Stimulated activated naive CD8-positive, alpha-beta T cell treated with anti-CD3 and anti-CD28 coated beads, Interleukin-15, Interleukin-2, amounts not matched to agents 100 ng/mL and 50 ng/mL, for 24 hours (primary cell): ENCODE measurements at regions not wholly inside any gene's neighbourhood (a gene's known extent, or its start where the extent isn't known, plus 50 kb on each side); places are given as distances from the start of the nearest gene placed in this dataset.

Experiments used
- H3K27ac Mint-ChIP-seq: one replicate; pipeline ENCODE4 v1.8.0; 2021; ENCODE audit warnings: mild to moderate bottlenecking, mixed read lengths
- H3K27me3 Mint-ChIP-seq: one replicate; pipeline ENCODE4 v1.8.0; 2021; ENCODE audit warnings: mixed read lengths
- H3K36me3 Mint-ChIP-seq: one replicate; pipeline ENCODE4 v1.8.0; 2021; ENCODE audit warnings: low read depth, mixed read lengths
- H3K4me1 Mint-ChIP-seq: one replicate; pipeline ENCODE4 v1.8.0; 2021; ENCODE audit warnings: low read depth, mixed read lengths
- H3K4me3 Mint-ChIP-seq: one replicate; pipeline ENCODE4 v1.8.0; 2021; ENCODE audit warnings: mild to moderate bottlenecking, mixed read lengths
- H3K9me3 Mint-ChIP-seq: one replicate; pipeline ENCODE4 v1.8.0; 2021; ENCODE audit warnings: mixed read lengths

DNA sequence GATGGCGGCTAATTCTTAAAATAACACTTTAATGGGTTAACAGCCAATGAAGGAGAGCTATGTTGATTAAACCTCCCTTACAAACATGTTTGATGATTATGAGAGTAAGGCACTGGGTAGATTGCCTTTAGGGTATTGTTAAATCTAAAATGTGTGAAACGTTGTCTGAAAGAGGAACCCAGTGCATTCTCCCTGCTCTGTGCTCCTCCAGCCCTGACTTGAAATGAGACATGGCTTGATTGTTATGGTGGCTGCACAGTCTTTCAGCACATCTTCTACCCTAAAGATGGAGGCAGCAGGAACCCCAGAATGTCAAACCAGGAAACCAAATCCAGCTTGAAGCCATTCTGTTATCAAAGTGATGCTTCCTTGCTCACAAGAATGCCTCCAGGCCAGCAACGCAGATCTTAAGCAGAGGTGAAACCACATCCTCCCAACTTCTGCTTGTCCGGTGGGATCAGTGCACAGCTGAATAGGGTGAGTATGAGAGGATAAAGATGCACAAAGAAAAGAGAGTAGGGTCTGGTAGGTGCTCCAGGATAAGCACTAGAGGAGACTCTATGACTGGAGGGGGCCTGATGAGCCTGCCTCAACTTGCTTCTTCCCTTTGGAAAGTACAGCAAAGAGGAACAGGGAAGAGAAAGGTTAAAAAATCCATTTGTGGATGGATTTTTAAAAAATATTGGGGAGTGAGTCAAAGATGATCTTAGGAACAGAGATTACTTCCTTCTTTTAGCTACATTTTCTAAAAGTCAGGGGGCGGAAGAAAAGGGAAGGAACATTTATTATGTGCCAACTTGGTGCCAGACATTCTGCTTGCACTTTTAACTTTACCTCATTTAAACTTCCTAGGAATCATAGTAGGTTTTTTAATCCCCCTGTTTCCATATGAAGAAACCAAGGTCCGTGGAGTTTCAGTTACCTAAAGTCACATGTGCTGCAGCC lies 523.0 kb downstream of the TXNL1 start:
- Mint-ChIP-seq H3K4me1 (peaks cover 30% of the 10 kb centered on the region), H3K27me3 (peaks cover 3% of the 10 kb centered on the region), H3K9me3 (no peaks in the 10 kb centered on the region), H3K4me3 (no peak overlapping the region), H3K36me3 (no peaks in the 10 kb centered on the region), H3K27ac (no peak overlapping the region)

DNA sequence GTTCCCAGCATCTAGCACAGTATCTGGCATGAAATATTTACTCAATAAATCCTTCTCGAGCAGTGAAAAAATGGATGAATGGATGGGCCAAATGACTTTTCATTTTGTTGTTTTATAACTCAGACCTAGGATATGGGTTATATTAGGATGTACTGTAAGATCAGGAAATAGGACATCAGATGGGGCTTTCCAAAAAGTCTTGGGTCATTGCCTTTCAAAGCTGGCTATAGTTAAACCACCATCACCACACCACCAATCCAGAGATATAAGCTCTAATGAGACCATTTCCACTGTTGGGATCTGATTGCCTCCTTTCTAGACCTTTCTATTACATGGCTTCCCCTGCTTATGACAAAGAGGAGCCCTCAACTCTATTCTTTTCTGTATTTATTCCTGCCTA lies 525.0 kb upstream of the TCF4 start:
- Mint-ChIP-seq H3K9me3 (no peaks in the 10 kb centered on the region), H3K27ac (peak overlapping the region; percentile 55), H3K27me3 (peaks cover 3% of the 10 kb centered on the region), H3K36me3 (no peaks in the 10 kb centered on the region), H3K4me3 (no peak overlapping the region), H3K4me1 (peaks cover 30% of the 10 kb centered on the region)

DNA sequence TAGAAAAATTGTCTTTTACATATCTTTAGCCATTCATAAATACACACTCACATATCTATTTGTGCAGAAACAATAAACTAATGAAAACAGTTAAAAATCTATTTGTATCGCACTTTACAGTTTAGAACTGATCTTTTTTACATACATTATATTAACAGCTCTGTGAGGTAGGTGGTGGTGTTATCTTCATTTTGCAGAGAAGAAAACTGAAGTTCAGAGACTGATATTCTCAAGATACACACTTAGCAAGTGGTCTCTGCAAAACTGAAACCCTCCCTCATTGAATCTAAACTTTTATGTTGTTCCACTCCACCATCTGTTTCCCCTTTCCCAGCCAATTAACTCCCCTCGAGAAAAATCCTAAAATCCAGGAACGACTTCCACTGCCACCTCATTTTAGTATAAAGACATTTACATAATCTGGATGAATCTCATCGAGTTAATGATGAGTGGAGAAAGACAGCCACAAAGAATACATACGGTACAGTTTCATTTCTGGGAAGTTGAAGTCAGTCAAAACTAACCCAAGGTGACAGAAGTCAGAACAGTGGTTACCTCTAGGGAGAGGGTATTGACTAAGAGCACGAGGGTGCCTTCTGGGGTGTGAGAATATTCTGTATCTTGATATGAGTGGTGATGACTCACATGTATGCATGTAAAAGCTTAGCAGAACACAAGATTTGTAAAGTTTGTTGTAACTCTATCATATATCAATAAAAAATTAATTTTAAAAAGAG lies 524.2 kb upstream of the TCF4 start:
- Mint-ChIP-seq H3K4me3 (peak overlapping the region; percentile 32), H3K4me1 (peaks cover 30% of the 10 kb centered on the region), H3K9me3 (no peaks in the 10 kb centered on the region), H3K27ac (peak overlapping the region; percentile 73), H3K27me3 (peaks cover 3% of the 10 kb centered on the region), H3K36me3 (no peaks in the 10 kb centered on the region)

DNA sequence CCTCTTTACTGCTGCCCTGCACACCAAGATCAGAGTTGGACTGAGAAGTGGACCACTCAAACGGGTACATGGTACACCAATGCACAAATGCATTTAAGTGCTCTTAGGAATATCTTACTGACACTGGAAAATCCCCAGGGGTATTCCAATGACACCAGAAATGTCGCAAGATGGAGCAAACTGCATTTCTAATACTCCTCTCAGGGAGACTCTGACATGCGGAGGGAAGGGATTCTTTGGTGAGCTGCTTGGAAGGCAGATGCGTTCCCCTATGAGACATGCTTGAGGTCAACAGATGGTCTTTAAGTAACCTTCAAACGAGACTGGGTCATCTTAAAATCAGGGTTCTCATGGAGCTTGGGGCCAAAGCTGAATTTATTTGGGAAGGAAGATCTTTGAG lies 521.8 kb upstream of the TCF4 start:
- Mint-ChIP-seq H3K4me1 (peaks cover 21% of the 10 kb centered on the region), H3K27ac (no peak overlapping the region), H3K27me3 (peaks cover 3% of the 10 kb centered on the region), H3K36me3 (no peaks in the 10 kb centered on the region), H3K4me3 (no peak overlapping the region), H3K9me3 (peaks cover 12% of the 10 kb centered on the region)

DNA sequence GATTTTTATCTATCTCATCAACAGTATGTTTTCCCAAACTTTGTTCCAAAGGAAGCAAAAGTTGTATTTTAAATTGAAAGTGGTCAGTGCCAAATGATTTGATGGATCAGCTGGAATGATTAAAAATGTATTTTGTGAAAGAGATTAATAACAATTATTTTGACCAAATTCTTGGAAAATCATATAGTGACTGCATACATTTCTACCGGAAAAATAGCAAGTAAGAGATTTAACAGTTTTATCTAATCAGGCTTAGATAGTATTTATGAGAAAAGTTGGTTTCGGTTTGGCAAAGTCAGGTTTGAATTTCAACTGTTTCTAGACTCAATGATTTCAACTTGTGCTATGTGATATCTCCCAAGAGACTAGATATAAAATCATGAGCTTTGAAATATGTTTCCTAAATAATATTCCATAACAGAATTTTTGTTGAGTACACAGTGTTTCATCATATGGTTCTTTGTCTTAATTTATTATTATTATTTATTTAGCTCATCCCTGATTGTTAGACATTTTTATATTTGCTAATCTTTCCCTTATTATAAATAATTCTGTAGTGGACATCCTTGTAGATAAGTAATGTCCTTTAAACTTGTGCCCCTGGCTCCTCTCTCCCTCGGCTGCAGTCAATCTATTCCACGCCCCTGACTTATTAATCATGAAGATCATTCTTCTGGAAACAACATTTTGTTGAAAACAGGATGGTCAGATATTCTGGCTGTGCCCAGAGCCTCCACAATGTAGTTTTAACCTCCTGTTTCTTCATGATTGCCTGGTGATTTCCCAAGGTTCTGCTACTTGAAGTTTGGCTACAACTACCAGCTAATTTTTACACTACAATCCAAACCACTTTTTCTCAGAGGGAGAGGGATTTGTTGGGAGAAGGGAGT lies 520.7 kb upstream of the TCF4 start:
- Mint-ChIP-seq H3K36me3 (no peaks in the 10 kb centered on the region), H3K9me3 (peaks cover 20% of the 10 kb centered on the region), H3K4me1 (peaks cover 14% of the 10 kb centered on the region), H3K4me3 (no peak overlapping the region), H3K27me3 (no peaks in the 10 kb centered on the region), H3K27ac (no peak overlapping the region)

DNA sequence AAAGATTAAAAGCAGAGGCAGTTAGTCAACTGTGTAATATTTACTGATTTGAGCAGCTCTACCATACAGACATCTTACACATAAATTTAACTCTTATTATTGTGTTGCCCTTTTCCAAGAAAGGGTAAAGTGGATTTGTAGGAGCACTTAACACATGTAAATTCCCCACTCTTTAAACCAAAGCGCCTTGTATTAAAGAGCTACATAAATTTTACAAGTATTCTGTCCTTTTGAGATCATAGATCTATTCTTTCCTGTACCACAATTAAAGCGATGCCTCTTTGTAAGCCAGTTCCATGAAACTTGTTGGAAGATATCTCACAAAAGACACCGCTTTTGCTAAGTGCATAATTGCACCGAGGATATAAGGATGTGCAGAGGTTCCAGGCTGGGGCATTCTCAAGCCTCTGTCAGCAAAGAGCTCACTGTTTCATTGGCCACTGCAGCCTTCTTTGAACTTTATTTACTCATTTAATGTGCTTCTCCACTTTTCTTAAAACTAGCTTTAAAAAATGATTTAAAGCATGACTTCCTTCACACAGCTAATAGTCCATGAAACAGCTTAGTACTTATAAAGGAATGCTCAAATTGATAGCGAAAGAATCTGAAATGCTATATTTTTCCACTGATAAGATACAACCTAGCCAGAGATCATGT lies 520.0 kb upstream of the TCF4 start:
- Mint-ChIP-seq H3K4me1 (peaks cover 10% of the 10 kb centered on the region), H3K9me3 (peaks cover 27% of the 10 kb centered on the region), H3K36me3 (no peaks in the 10 kb centered on the region), H3K27ac (no peak overlapping the region), H3K4me3 (no peak overlapping the region), H3K27me3 (no peaks in the 10 kb centered on the region)

DNA sequence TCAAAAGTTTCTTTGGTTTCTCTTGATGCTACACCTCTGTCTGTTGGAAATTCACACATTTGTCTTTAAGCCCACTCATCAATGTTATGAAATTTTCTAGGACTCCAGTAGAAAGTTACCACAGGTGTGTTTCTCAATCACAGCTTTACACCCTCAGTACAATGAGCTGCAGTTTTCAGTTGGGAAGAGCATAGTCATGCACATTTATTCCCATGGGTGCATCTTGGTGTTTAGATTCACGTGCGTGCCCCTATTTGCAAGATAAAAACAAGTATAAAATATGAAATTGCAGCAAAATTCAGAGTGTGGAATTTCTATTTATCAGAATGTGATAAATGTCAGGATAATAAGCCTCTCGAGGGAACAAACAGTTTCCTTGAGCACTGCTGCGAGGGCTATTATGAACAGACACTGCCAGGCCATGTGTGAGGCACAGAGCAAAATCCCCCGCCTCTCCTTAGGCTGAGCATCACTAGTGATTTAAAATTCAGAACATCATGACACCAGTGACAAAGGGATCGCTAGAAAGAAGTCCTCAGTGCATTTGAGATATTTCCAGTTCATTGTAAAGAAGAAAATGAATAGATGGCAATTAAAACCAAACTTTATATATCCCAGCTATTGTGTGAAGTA lies 512.2 kb upstream of the TCF4 start:
- Mint-ChIP-seq H3K27me3 (no peaks in the 10 kb centered on the region), H3K27ac (no peak overlapping the region), H3K4me1 (no peaks in the 10 kb centered on the region), H3K9me3 (peaks cover 20% of the 10 kb centered on the region), H3K36me3 (no peaks in the 10 kb centered on the region), H3K4me3 (no peak overlapping the region)

DNA sequence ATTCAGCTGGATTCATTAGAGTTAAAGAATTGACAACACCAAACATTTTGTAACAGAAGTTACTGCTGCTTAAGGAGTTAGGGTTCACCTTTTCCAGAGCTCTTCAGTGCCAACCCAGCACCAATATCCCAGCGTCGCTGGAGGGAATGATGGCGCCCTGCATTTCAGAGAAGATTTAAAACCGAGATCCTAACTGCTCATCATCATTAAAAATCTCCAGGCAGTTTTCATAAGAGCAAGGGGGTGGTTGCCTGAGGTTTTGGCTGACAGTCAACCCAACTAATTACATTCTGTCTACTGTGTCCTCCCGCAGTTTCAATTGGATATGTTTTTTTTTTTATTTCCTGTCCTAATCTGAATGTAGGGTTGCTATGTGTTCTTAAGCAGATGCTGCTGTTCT lies 509.6 kb upstream of the TCF4 start:
- Mint-ChIP-seq H3K9me3 (peaks cover 7% of the 10 kb centered on the region), H3K4me1 (no peaks in the 10 kb centered on the region), H3K4me3 (no peak overlapping the region), H3K27ac (no peak overlapping the region), H3K36me3 (no peaks in the 10 kb centered on the region), H3K27me3 (no peaks in the 10 kb centered on the region)

DNA sequence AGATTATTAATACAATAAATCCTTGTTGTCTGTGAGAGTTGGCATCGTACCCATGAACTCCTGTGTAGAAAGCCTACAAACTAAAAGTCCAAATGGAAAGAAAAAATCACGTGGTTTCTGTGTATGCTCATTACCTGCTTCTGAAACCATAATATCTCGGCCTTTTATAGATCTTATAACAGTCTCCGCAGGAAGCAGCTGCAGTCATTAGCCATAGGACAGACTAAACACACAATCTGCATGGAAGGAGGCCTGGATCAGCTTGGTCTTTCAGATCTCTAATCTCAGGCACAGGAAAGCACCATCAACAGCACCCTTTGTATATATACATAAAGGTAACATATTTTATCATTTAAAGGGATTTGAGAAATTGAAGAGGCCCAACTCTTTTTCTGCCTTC lies 508.9 kb upstream of the TCF4 start:
- H3K27me3 Mint-ChIP-seq: no peaks in the 10 kb centered on the region
- no peaks in the 10 kb centered on the region for H3K4me1 Mint-ChIP-seq
- H3K27ac Mint-ChIP-seq: no peak overlapping the region
- no peaks in the 10 kb centered on the region for H3K36me3 Mint-ChIP-seq
- H3K4me3 Mint-ChIP-seq: no peak overlapping the region
- peaks cover 11% of the 10 kb centered on the region for H3K9me3 Mint-ChIP-seq

DNA sequence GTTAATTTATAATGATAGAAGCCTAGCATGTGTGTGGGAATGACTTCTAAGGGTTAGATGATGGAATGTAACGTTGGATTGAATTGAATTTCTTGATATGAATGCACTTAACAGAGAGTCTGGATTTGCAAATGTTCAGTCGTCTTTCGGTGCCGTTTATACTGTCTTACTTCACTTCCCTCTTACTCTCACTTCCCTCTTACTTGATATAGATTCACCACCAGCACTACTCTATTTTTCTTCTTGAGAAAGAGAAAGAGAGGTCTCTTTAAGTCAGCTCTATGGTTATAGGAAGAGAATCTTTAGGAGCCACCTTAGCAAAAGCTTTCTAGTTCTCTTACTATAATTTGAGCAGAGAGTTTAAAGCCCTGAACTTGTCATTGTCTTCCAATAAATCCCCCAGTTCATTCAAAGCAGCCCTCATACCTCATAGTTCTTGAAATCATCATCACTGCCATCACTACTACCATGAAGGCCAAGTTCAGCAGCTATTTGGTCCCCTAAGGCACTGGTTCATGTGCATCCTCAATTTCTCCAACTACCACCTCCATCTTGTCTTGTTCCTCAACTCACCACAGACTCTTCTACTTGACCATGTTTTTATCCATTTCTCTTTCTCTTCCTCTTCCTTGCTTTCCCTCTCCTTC lies 501.7 kb upstream of the TCF4 start:
- no peaks in the 10 kb centered on the region for H3K36me3 Mint-ChIP-seq
- peaks cover 11% of the 10 kb centered on the region for H3K9me3 Mint-ChIP-seq
- no peaks in the 10 kb centered on the region for H3K4me1 Mint-ChIP-seq
- no peak overlapping the region for H3K27ac Mint-ChIP-seq
- H3K4me3 Mint-ChIP-seq: no peak overlapping the region
- no peaks in the 10 kb centered on the region for H3K27me3 Mint-ChIP-seq

DNA sequence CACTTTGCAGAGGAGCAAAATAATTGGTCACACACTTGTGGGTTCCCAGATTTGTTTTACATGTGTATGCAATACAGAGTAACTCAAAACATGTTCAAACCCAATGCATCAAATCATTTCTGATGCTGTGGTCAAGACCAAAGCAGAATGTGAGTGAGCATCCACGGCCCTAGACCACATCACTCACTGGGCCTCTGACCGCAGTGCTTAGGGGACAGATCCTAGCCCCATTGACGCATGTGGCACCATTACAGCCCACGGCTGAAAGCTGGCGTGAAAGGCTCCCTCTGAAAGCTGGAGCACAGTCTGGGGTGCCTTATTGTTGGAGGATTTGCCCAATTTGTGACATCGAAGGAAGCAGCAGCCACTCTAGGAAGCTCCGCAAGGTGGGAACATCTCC lies 498.8 kb upstream of the TCF4 start:
- Mint-ChIP-seq H3K27me3 (no peaks in the 10 kb centered on the region), H3K9me3 (no peaks in the 10 kb centered on the region), H3K4me1 (no peaks in the 10 kb centered on the region), H3K4me3 (no peak overlapping the region), H3K27ac (no peak overlapping the region), H3K36me3 (no peaks in the 10 kb centered on the region)

DNA sequence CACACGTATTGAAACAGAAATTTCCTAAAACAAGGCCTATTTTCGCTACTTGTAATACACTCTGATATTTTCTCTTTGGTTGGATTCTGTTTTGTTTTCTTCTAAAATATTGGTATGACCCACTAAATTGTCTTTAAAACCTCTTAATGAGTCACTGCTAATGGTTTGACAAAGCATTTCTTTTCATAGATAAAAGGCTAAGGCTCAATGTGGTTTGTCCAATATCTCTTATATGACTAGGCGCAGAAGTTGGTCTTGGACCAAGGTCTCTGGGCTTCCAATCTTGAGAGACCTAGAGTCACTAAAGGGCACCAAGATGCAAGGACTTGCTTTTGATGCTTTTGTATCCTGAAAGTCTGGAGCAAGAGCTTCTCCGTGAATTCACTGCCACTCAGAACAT lies 498.2 kb upstream of the TCF4 start:
- Mint-ChIP-seq H3K27ac (no peak overlapping the region), H3K36me3 (no peaks in the 10 kb centered on the region), H3K27me3 (no peaks in the 10 kb centered on the region), H3K4me3 (no peak overlapping the region), H3K4me1 (no peaks in the 10 kb centered on the region), H3K9me3 (no peaks in the 10 kb centered on the region)

DNA sequence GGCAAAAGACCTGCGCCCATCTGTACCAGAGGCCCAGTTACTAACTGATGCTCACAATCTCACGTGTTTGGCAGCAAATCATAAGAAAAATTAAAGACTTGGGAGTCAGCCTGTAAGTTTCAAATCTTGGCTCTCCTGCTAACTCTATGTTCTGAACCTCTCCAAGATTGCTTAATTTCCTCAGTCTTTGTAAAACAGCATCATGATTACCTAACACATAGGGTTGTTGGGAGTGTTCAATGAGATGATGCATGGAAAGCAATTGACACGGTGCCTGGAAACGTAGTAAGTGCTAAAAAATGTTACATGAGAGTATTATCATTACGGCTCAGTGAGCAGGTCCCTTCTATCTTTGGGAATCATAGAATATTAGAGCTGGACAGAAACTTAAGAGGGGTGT lies 497.6 kb upstream of the TCF4 start:
- no peak overlapping the region for H3K27ac Mint-ChIP-seq
- H3K9me3 Mint-ChIP-seq: no peaks in the 10 kb centered on the region

More for the DNA sequence above, 497.6 kb upstream of the TCF4 start:
- Mint-ChIP-seq H3K27me3 (no peaks in the 10 kb centered on the region), H3K4me3 (no peak overlapping the region), H3K36me3 (no peaks in the 10 kb centered on the region), H3K4me1 (no peaks in the 10 kb centered on the region)
